Spinal cord (tissue), 9 donors: ENCODE measurements at regions not wholly inside any gene's neighbourhood (a gene's known extent, or its start where the extent isn't known, plus 50 kb on each side); places are given as distances from the start of the nearest gene placed in this dataset.

Experiments used
- DNase-seq, 6 donors: peaks; one replicate each; pipeline versions ENCODE4 v3.0.0 to v3.0.0-alpha.2; 2013 to 2015; ENCODE audit warnings: low spot score in 6 of 6, low read depth in 4 of 6
- H3K27ac ChIP-seq: one replicate; pipeline ENCODE4 v1.5.1; 2013; ENCODE audit warnings: low read depth, low read length, control low read depth
- H3K27me3 ChIP-seq: one replicate; pipeline ENCODE4 v1.6.1; 2013; ENCODE audit warnings: low read length; ENCODE audit not compliant: control insufficient read depth, insufficient read depth
- H3K36me3 ChIP-seq: one replicate; pipeline ENCODE4 v1.6.1; 2013; ENCODE audit warnings: low read length; ENCODE audit not compliant: control insufficient read depth, insufficient read depth
- H3K4me1 ChIP-seq: one replicate; pipeline ENCODE4 v1.6.1; 2013; ENCODE audit warnings: low read length; ENCODE audit not compliant: control insufficient read depth, insufficient read depth
- H3K4me3 ChIP-seq: one replicate; pipeline ENCODE4 v1.5.1; 2013; ENCODE audit warnings: low read depth, low read length, control low read depth
- H3K9me3 ChIP-seq: one replicate; pipeline ENCODE4 v1.6.1; 2013; ENCODE audit warnings: low read length; ENCODE audit not compliant: control insufficient read depth, insufficient read depth
- WGBS: methylation state at CpG from one replicate; pipeline ENCODE4 v1.1.5; 2013; ENCODE audit warnings: missing lambda C conversion rate; ENCODE audit not compliant: insufficient coverage; 5-methylcytosine and 5-hydroxymethylcytosine counted together
- donor health status: healthy.

- no peaks in the 10 kb centered on the region for H3K27me3 ChIP-seq
- no peak overlapping the region for H3K27ac ChIP-seq
- no peak for DNase-seq
- no peak overlapping the region for H3K4me3 ChIP-seq
- no peaks in the 10 kb centered on the region for H3K4me1 ChIP-seq
- no CpG with 5 or more reads among the region's 1 CpG for WGBS
- no peaks in the 10 kb centered on the region for H3K9me3 ChIP-seq
- no peaks in the 10 kb centered on the region for H3K36me3 ChIP-seq
Measured at GRCh38 chr11:90392692-90393091, 169.8 kb upstream of the CHORDC1 start.

GRCh38 chr11:90391756-90392155 lies 168.9 kb upstream of the CHORDC1 start:
- Histone ChIP-seq H3K27me3 (no peaks in the 10 kb centered on the region), H3K4me3 (no peak overlapping the region), H3K9me3 (no peaks in the 10 kb centered on the region), H3K36me3 (no peaks in the 10 kb centered on the region), H3K4me1 (no peaks in the 10 kb centered on the region), H3K27ac (no peak overlapping the region)
- no peak for DNase-seq
- WGBS: 84% methylated on average over 6 of the region's 7 CpGs

GRCh38 chr11:90380206-90380605 lies 157.4 kb upstream of the CHORDC1 start:
- Histone ChIP-seq H3K9me3 (no peaks in the 10 kb centered on the region), H3K4me1 (no peaks in the 10 kb centered on the region), H3K27me3 (no peaks in the 10 kb centered on the region), H3K4me3 (no peak overlapping the region), H3K36me3 (no peaks in the 10 kb centered on the region), H3K27ac (no peak overlapping the region)
- no peak for DNase-seq
- no CpG with 5 or more reads among the region's 5 CpGs for WGBS

GRCh38 chr11:90373971-90374370 lies 151.1 kb upstream of the CHORDC1 start:
- WGBS: no CpG with 5 or more reads among the region's 2 CpGs

GRCh38 chr11:90364527-90364926 lies 141.7 kb upstream of the CHORDC1 start:
- peaks cover 4% of the 10 kb centered on the region for H3K9me3 ChIP-seq
- H3K27ac ChIP-seq: no peak overlapping the region
- no peak overlapping the region for H3K4me3 ChIP-seq
- no peaks in the 10 kb centered on the region for H3K4me1 ChIP-seq
- no peak for DNase-seq
- H3K36me3 ChIP-seq: no peaks in the 10 kb centered on the region
- WGBS: no CpG with 5 or more reads among the region's 2 CpGs
- no peaks in the 10 kb centered on the region for H3K27me3 ChIP-seq

More at GRCh38 chr11:90373971-90374370, 151.1 kb upstream of the CHORDC1 start:
- no peak for DNase-seq
- H3K36me3 ChIP-seq: no peaks in the 10 kb centered on the region
- no peaks in the 10 kb centered on the region for H3K4me1 ChIP-seq
- H3K4me3 ChIP-seq: no peak overlapping the region
- no peaks in the 10 kb centered on the region for H3K9me3 ChIP-seq
- no peak overlapping the region for H3K27ac ChIP-seq
- H3K27me3 ChIP-seq: no peaks in the 10 kb centered on the region

GRCh38 chr11:90363739-90364138 lies 140.9 kb upstream of the CHORDC1 start:
- Histone ChIP-seq H3K9me3 (peaks cover 4% of the 10 kb centered on the region), H3K4me1 (no peaks in the 10 kb centered on the region), H3K27ac (no peak overlapping the region), H3K4me3 (no peak overlapping the region), H3K36me3 (no peaks in the 10 kb centered on the region), H3K27me3 (no peaks in the 10 kb centered on the region)
- WGBS: no CpG with 5 or more reads among the region's 1 CpG
- DNase-seq: no peak

- Histone ChIP-seq H3K9me3 (peaks cover 2% of the 10 kb centered on the region), H3K27me3 (no peaks in the 10 kb centered on the region), H3K36me3 (no peaks in the 10 kb centered on the region), H3K27ac (no peak overlapping the region), H3K4me3 (no peak overlapping the region), H3K4me1 (no peaks in the 10 kb centered on the region)
- DNase-seq: peak in 1 of 6 donors; percentile 13
- WGBS: no CpG with 5 or more reads among the region's 1 CpG
Measured at GRCh38 chr11:90355200-90355599, 132.4 kb upstream of the CHORDC1 start.

- H3K27me3 ChIP-seq: no peaks in the 10 kb centered on the region
- no peaks in the 10 kb centered on the region for H3K9me3 ChIP-seq
- H3K4me1 ChIP-seq: no peaks in the 10 kb centered on the region
- no CpG with 5 or more reads among the region's 1 CpG for WGBS
- H3K36me3 ChIP-seq: no peaks in the 10 kb centered on the region
- H3K4me3 ChIP-seq: no peak overlapping the region
- DNase-seq: no peak
- no peak overlapping the region for H3K27ac ChIP-seq
Measured at GRCh38 chr11:90349731-90350130, 126.9 kb upstream of the CHORDC1 start.

- Histone ChIP-seq H3K27me3 (no peaks in the 10 kb centered on the region), H3K4me1 (no peaks in the 10 kb centered on the region), H3K27ac (no peak overlapping the region), H3K4me3 (no peak overlapping the region), H3K36me3 (no peaks in the 10 kb centered on the region), H3K9me3 (no peaks in the 10 kb centered on the region)
- DNase-seq: no peak
- WGBS: 80% methylated on average over 2 of the region's 4 CpGs
Measured at GRCh38 chr11:90344546-90344945, 121.7 kb upstream of the CHORDC1 start.

- no peak for DNase-seq
- Histone ChIP-seq H3K9me3 (no peaks in the 10 kb centered on the region), H3K27ac (no peak overlapping the region), H3K36me3 (no peaks in the 10 kb centered on the region), H3K4me1 (no peaks in the 10 kb centered on the region), H3K4me3 (no peak overlapping the region), H3K27me3 (no peaks in the 10 kb centered on the region)
- WGBS: 83% methylated on average over 1 of the region's 2 CpGs
Measured at GRCh38 chr11:90343673-90344072, 120.8 kb upstream of the CHORDC1 start.
